Right kidney (tissue), 1 donor: ENCODE measurements at regions not wholly inside any gene's neighbourhood (a gene's known extent, or its start where the extent isn't known, plus 50 kb on each side); places are given as distances from the start of the nearest gene placed in this dataset.
"Not testable (repeated sequence)": the region's sequence is repeated elsewhere in the genome, so short reads cannot be mapped to it uniquely, and the experiment has no call there.

Experiments
- DNase-seq: peaks from one replicate; pipeline ENCODE4 v3.0.0-alpha.2; 2016

GRCh38 chr6:121881974-121882667 lies 446.7 kb downstream of the GJA1 start:
- no peak for DNase-seq

GRCh38 chr6:121884091-121884490 lies 448.6 kb downstream of the GJA1 start:
- DNase-seq, result no peak

GRCh38 chr6:121884620-121885019 lies 449.2 kb downstream of the GJA1 start:
- DNase-seq, result no peak

- no peak for DNase-seq
These were observed 450.1 kb downstream of the GJA1 start for GRCh38 chr6:121885399-121886152.

GRCh38 chr6:121886223-121886830 lies 450.9 kb downstream of the GJA1 start:
- no peak for DNase-seq

- DNase-seq, result no peak
These were observed 452.3 kb downstream of the GJA1 start for GRCh38 chr6:121887724-121888123.

GRCh38 chr6:121890307-121890910 lies 455.0 kb downstream of the GJA1 start:
- no peak for DNase-seq

GRCh38 chr6:121895731-121896130 lies 460.3 kb downstream of the GJA1 start:
- DNase-seq, result not testable (repeated sequence)

- DNase-seq, result no peak
These were observed 460.9 kb downstream of the GJA1 start for GRCh38 chr6:121896363-121896762.

- no peak for DNase-seq
These were observed 461.3 kb downstream of the GJA1 start for GRCh38 chr6:121896771-121897170.

- no peak for DNase-seq
These were observed 461.9 kb downstream of the GJA1 start for GRCh38 chr6:121897337-121897760.

GRCh38 chr6:121901432-121901831 lies 466.0 kb downstream of the GJA1 start:
- DNase-seq, result no peak

- no peak for DNase-seq
These were observed 469.1 kb downstream of the GJA1 start for GRCh38 chr6:121904559-121904958.

- no peak for DNase-seq
These were observed 477.5 kb downstream of the GJA1 start for GRCh38 chr6:121912905-121913304.

- no peak for DNase-seq
These were observed 481.9 kb downstream of the GJA1 start for GRCh38 chr6:121917263-121917829.

GRCh38 chr6:121917834-121918559 lies 481.5 kb upstream of the HSF2 start:
- no peak for DNase-seq

- DNase-seq, result no peak
These were observed 478.8 kb upstream of the HSF2 start for GRCh38 chr6:121920616-121921015.

- DNase-seq, result no peak
These were observed 474.4 kb upstream of the HSF2 start for GRCh38 chr6:121925024-121925423.

GRCh38 chr6:121925534-121926255 lies 473.8 kb upstream of the HSF2 start:
- DNase-seq, result no peak

GRCh38 chr6:121929301-121929700 lies 470.2 kb upstream of the HSF2 start:
- DNase-seq, result no peak
